HG02938 (cell line): ENCODE measurements at regions not wholly inside any gene's neighbourhood (a gene's known extent, or its start where the extent isn't known, plus 50 kb on each side); places are given as distances from the start of the nearest gene placed in this dataset.

Experiments used
- ATAC-seq: cut with Tn5 transposase; IDR thresholded peaks from one replicate; pipeline ENCODE4 v1.9.1; 2021; ENCODE audit warnings: mild to moderate bottlenecking, moderate library complexity; ENCODE audit not compliant: unreplicated experiment

DNA sequence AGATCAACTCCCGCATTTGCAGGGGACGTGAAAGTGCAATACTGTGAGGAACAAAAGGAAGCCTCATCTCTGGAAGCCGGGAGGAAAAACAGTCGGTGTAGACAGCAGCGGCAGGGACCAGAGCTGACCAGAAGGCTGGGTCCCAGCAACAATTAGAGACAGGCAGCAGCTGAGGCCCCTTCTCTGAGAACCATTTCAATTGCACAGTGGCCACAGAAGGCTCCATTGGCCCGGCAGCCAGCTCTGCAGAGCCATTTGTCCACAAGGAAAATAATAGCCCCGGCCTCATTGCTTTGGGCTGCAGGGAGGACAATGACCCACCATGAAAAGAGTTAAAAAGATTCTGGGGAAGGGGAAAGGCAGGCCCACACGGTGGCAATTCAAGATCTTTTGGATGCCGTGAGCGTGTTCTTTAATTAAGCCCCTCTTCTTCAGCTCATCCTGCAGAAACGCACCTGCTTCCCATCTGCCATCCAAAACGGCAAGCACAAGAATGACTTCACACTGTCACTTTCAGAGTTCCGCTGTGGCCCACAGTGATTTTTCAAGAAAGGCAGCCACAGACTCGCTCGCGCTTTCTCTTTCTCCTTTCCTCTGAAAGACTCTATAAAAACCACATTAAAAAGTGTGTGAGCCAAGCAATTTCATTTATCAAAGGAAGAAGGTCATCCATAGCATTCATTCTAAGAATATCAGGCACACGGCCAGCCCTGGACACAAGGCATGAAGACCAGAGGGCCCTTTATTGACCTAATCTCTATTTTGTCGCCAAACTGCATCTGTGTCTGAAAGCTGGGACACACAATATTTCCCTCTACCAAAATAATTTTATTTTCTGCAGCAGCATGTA lies 293.6 kb downstream of the SOX11 start:
- ATAC-seq = no peak

DNA sequence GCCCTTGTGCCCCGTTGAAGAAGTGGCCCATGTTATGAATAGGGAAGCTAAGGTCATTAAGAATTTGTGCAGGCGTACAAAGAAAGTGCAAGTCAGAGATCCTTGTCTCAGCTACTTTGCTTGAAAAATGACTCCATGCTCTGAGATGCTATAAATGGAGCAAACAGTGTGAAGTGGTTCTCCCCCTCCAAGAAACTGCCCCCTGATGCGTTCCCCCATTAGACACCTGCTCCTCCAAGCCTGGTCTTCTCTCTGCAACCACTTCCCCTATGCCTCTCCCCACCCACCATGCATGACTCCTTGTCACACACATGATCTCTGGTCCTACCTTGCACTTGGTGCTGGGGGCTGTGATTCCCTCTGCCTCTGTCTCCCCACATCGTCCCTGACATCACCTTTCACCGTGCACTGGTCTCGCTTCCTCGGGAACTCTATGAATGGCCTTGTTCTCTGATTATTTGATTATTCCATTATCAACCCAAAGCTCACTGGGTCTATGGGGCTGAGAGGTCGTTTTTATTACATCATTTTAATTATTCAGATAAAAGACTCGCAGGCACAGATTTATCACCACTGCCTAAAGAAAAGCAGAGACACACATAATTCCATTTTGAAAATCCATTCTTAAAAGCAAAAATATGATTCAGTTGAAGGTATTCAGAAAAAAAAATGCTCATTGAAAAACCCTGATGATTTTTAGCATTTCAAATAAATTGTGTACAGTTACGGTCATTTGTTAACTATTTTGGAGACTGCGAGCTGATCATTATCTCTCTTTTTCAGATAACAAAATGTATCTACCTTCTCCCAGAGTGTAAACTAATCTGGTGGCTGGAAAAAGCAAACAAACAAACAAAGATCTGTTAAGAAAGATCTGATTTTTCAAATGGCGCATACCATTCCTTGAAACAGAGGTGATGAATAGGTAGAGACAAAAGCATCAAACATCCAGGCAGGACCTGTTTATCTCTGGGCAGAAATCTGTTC lies 294.9 kb downstream of the SOX11 start:
- no peak for ATAC-seq

- no peak for ATAC-seq
Measured at GRCh38 chr2:5988120-5988519, 295.9 kb downstream of the SOX11 start.

GRCh38 chr2:5990086-5990485 lies 297.9 kb downstream of the SOX11 start:
- no peak for ATAC-seq

- no peak for ATAC-seq
Measured at GRCh38 chr2:5991305-5991968, 299.3 kb downstream of the SOX11 start.

GRCh38 chr2:5995832-5996231 lies 303.6 kb downstream of the SOX11 start:
- ATAC-seq = no peak

GRCh38 chr2:6008186-6008585 lies 316.0 kb downstream of the SOX11 start:
- ATAC-seq = no peak

GRCh38 chr2:6008726-6009125 lies 316.5 kb downstream of the SOX11 start:
- ATAC-seq = no peak

DNA sequence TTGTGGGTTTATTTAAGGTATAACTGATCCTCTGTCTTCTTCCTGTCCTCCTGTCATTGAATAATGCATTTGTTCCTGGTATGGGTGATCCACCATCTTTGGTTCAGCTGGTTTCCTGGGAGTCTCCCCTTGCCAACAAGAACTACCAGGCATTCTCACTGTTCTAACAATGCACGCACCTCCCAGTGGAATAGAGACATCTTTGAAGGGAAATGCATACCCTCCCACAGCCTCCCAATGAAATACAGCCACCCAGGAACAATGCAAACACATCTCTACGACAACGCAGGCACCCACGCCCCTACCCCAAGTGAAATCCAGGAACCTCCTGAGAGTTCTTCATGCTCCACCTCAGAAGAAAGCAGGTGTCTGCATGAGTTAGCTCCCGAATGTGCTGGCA lies 318.0 kb downstream of the SOX11 start:
- no peak for ATAC-seq

GRCh38 chr2:6011921-6012320 lies 319.7 kb downstream of the SOX11 start:
- no peak for ATAC-seq

DNA sequence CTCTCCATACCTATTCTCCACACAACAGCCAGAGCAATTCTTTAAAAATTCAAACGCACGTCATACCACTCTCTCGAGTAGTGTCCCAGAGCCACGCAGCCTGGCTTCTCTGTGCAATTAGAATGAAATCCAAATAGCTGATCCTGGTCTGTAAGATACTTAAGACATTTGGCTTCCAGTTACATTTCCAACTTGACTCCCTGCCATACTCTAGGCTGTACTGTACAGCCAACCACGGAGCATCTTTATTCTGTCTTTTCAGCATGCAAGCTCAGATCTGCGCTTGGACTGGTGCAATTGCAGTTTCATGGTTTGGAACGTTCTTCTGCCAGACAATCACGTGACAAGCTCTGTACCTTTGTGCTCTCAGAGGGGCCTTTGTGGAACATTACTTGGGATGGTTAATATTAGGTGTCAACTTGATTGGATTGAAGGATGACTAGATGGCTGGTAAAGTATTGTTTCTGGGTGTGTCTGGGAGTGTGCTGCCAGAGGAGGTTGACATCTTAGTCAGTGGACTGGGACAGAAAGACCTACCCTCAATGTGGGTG lies 325.6 kb downstream of the SOX11 start:
- no peak for ATAC-seq

GRCh38 chr2:6024229-6024628 lies 332.0 kb downstream of the SOX11 start:
- ATAC-seq = no peak

GRCh38 chr2:6024784-6025183 lies 332.6 kb downstream of the SOX11 start:
- no peak for ATAC-seq

- ATAC-seq = no peak
Measured at GRCh38 chr2:6025391-6025790, 333.2 kb downstream of the SOX11 start.

- ATAC-seq = no peak
Measured at GRCh38 chr2:6027066-6027465, 334.9 kb downstream of the SOX11 start.

- no peak for ATAC-seq
Measured at GRCh38 chr2:6031200-6031867, 339.1 kb downstream of the SOX11 start.

DNA sequence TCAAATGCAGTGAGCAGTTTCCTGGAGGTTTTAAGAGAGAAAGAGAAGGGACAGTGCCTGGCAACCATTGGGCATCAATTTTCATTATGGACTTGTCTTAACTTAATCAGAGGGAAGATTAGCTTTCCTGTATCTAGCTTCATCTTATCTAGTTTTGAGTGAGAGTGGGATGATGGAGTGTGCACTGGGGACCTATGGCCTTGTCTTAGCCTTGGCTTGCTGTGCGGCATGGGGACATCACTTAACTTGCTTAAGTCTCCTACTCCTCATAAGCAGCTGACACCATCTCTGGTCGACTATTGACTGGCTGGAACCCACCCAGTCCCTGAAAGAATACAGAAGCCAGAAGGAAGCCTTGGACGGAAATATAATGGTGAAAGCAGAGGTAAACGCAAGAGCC lies 344.0 kb downstream of the SOX11 start:
- ATAC-seq = no peak

GRCh38 chr2:6043238-6043637 lies 351.1 kb downstream of the SOX11 start:
- ATAC-seq = no peak

- ATAC-seq = no peak
Measured at GRCh38 chr2:6052649-6053048, 360.5 kb downstream of the SOX11 start.

GRCh38 chr2:6053743-6054142 lies 361.6 kb downstream of the SOX11 start:
- ATAC-seq = no peak
